Transverse colon (tissue), 4 donors: ENCODE measurements at regions not wholly inside any gene's neighbourhood (a gene's known extent, or its start where the extent isn't known, plus 50 kb on each side); places are given as distances from the start of the nearest gene placed in this dataset.

ENCODE experiments used
- DNase-seq: peaks from one replicate; pipeline ENCODE4 v3.0.0-alpha.2; 2019
- H3K27ac ChIP-seq, 4 donors: fragments of 200-600 bp; sonication (generic); 2 replicates each; pipeline ENCODE4 v1.5.1; 2016 to 2018; ENCODE audit warnings: inconsistent platforms in 4 of 4
- H3K27me3 ChIP-seq: fragments of 200-600 bp; sonication (generic); 2 replicates; pipeline ENCODE4 v1.5.1; 2017; ENCODE audit warnings: inconsistent platforms
- H3K36me3 ChIP-seq, 4 donors: fragments of 200-600 bp; sonication (generic); 2 replicates each; pipeline ENCODE4 v1.5.1; 2017 to 2019; ENCODE audit warnings: inconsistent platforms in 4 of 4
- H3K4me1 ChIP-seq, 4 donors: fragments of 200-600 bp; sonication (generic); 2 replicates each; pipeline ENCODE4 v1.5.1; 2017 to 2020; ENCODE audit warnings: inconsistent platforms in 4 of 4
- H3K4me3 ChIP-seq, 4 donors: fragments of 200-600 bp; sonication (generic); 1 replicate in 1 of 4; 2 replicates in 3 of 4; pipeline versions ENCODE4 v1.5.1 to v1.6.1; 2017 to 2019; ENCODE audit warnings: inconsistent platforms in 4 of 4
- H3K9me3 ChIP-seq, 2 donors: fragments of 200-600 bp; sonication (generic); 2 replicates each; pipeline ENCODE4 v1.5.1; 2017 to 2019; ENCODE audit warnings: inconsistent platforms in 2 of 2
- CTCF ChIP-seq, 5 experiments: fragments of 200-600 bp in 3 of 5; fragments of 450-650 bp in 2 of 5; sonication (generic) in 3 of 5; IDR thresholded peaks; 1 replicate in 2 of 5; 2 replicates in 3 of 5; pipeline ENCODE4 v1.5.1; 2016 to 2017; ENCODE audit warnings: antibody characterized with exemption in 5 of 5, inconsistent platforms in 3 of 5, mild to moderate bottlenecking in 2 of 5, moderate library complexity in 1 of 5
- EP300 ChIP-seq: sonication (generic); formaldehyde crosslinking; IDR thresholded peaks from one replicate; pipeline ENCODE4 v1.6.1; 2017; ENCODE audit warnings: antibody characterized with exemption, low read depth
- POLR2A ChIP-seq: fragments of 450-650 bp; IDR thresholded peaks from one replicate; pipeline ENCODE4 v1.6.1; 2016; ENCODE audit warnings: antibody characterized with exemption, mild to moderate bottlenecking, moderate library complexity
- POLR2AphosphoS5 ChIP-seq, 3 donors: sonication (generic); formaldehyde crosslinking; IDR thresholded peaks; one replicate each; pipeline ENCODE4 v1.6.1; 2016; ENCODE audit warnings: antibody characterized with exemption in 3 of 3
- WGBS, 2 donors: methylation state at CpG; one replicate each; pipeline ENCODE4 v1.1.5; 2018; ENCODE audit warnings: low coverage in 1 of 2; 5-methylcytosine and 5-hydroxymethylcytosine counted together
- in situ Hi-C, 4 donors: fragments of 200-750 bp; cut with MboI; loops; one replicate each; pipeline versions ENCODE4 v1.15.0 to v1.15.1; 2017; ENCODE audit warnings: low sequenced_read_pairs in 3 of 4, low pct_ligation_motif_present in 1 of 4, low pct_unique_long_range_greater_than_20kb in 1 of 4
- intact Hi-C: fragments of 100-400 bp; cut with DNase I; formaldehyde crosslinking; loops from one replicate; pipeline ENCODE4 v1.15.1; 2023; ENCODE audit warnings: low total_unique reads

GRCh38 chr21:16514316-16514715, 784.5 kb downstream of the USP25 start:
- no peak overlapping the region for H3K4me3 ChIP-seq
- H3K4me1 ChIP-seq, result no peaks in the 10 kb centered on the region
- TF ChIP-seq EP300 (no peak), POLR2AphosphoS5 (IDR thresholded peaks at IDR 0.05) (no peak), CTCF (IDR thresholded peaks at IDR 0.05) (no peak), POLR2A (no peak)
- no peaks in the 10 kb centered on the region for H3K36me3 ChIP-seq
- DNase-seq, result no peak
- in situ Hi-C loops (no loop called here), intact Hi-C loops (no loop called here)
- no peak overlapping the region for H3K27ac ChIP-seq
- H3K9me3 ChIP-seq, result no peaks in the 10 kb centered on the region
- H3K27me3 ChIP-seq, result no peaks in the 10 kb centered on the region
- 85 to 87% methylated on average over 2 of the region's 2 CpGs for WGBS, 2 donors

GRCh38 chr21:16517383-16517782, 787.6 kb downstream of the USP25 start:
- DNase-seq, result no peak
- in situ Hi-C loops, result no loop called here
- intact Hi-C loops, result no loop called here
- no peaks in the 10 kb centered on the region for H3K4me1 ChIP-seq
- no peaks in the 10 kb centered on the region for H3K36me3 ChIP-seq
- no peak overlapping the region for H3K4me3 ChIP-seq
- H3K27me3 ChIP-seq, result no peaks in the 10 kb centered on the region
- 75 to 85% methylated on average over 1 of the region's 1 CpG for WGBS, 2 donors
- no peak for TF ChIP-seq POLR2A
- no peak for TF ChIP-seq EP300
- no peak for TF ChIP-seq CTCF (IDR thresholded peaks at IDR 0.05)
- TF ChIP-seq POLR2AphosphoS5 (IDR thresholded peaks at IDR 0.05), result no peak
- H3K27ac ChIP-seq, result no peak overlapping the region
- no peaks in the 10 kb centered on the region for H3K9me3 ChIP-seq

- Histone ChIP-seq H3K4me3 (no peak overlapping the region), H3K9me3 (no peaks in the 10 kb centered on the region), H3K27me3 (no peaks in the 10 kb centered on the region), H3K36me3 (no peaks in the 10 kb centered on the region), H3K27ac (no peak overlapping the region), H3K4me1 (no peaks in the 10 kb centered on the region)
- in situ Hi-C loops (no loop called here), intact Hi-C loops (no loop called here)
- DNase-seq, result no peak
- 83 to 90% methylated on average over 2 of the region's 2 CpGs for WGBS, 2 donors
- TF ChIP-seq POLR2AphosphoS5 (IDR thresholded peaks at IDR 0.05) (no peak), CTCF (IDR thresholded peaks at IDR 0.05) (no peak), EP300 (no peak)
Measured at GRCh38 chr21:16519036-16519435, 789.3 kb downstream of the USP25 start.

- DNase-seq, result no peak
- H3K4me3 ChIP-seq, result no peak overlapping the region
- H3K9me3 ChIP-seq, result no peaks in the 10 kb centered on the region
- in situ Hi-C loops, result no loop called here
- no peaks in the 10 kb centered on the region for H3K4me1 ChIP-seq
- H3K36me3 ChIP-seq, result no peaks in the 10 kb centered on the region
- intact Hi-C loops, result no loop called here
- H3K27ac ChIP-seq, result no peak overlapping the region
- H3K27me3 ChIP-seq, result no peaks in the 10 kb centered on the region
- TF ChIP-seq EP300, result no peak
Measured at GRCh38 chr21:16519644-16520043, 789.9 kb downstream of the USP25 start.

- Histone ChIP-seq H3K9me3 (no peaks in the 10 kb centered on the region), H3K27ac (no peak overlapping the region), H3K4me1 (no peaks in the 10 kb centered on the region), H3K36me3 (no peaks in the 10 kb centered on the region), H3K4me3 (no peak overlapping the region), H3K27me3 (no peaks in the 10 kb centered on the region)
- no peak for DNase-seq
- TF ChIP-seq CTCF (IDR thresholded peaks at IDR 0.05) (no peak), POLR2AphosphoS5 (IDR thresholded peaks at IDR 0.05) (no peak), EP300 (no peak), POLR2A (no peak)
- 63 to 67% methylated on average over 2 of the region's 2 CpGs for WGBS, 2 donors
- in situ Hi-C loops (no loop called here), intact Hi-C loops (no loop called here)
Measured at GRCh38 chr21:16522548-16522947, 792.8 kb downstream of the USP25 start.
